Neural crest cell (in vitro differentiated cells): ENCODE measurements at regions not wholly inside any gene's neighbourhood (a gene's known extent, or its start where the extent isn't known, plus 50 kb on each side); places are given as distances from the start of the nearest gene placed in this dataset.
A peak's percentile ranks its signal among the peaks of the same experiment; 100 is the strongest.

Experiments
- DNase-seq: peaks from one replicate; pipeline ENCODE4 v3.0.0; 2021; ENCODE audit warnings: low read depth, mixed read lengths, low spot score
- H3K27ac Mint-ChIP-seq: one replicate; pipeline ENCODE4 v1.8.0; 2021; ENCODE audit warnings: mild to moderate bottlenecking, mixed read lengths; ENCODE audit not compliant: unreplicated experiment
- H3K27me3 Mint-ChIP-seq: 2 replicates; pipeline ENCODE4 v1.8.0; 2021; ENCODE audit warnings: low read depth, mild to moderate bottlenecking, mixed read lengths
- H3K36me3 Mint-ChIP-seq: 2 replicates; pipeline ENCODE4 v1.8.0; 2021; ENCODE audit warnings: low read depth, mild to moderate bottlenecking, mixed read lengths
- H3K4me1 Mint-ChIP-seq: 2 replicates; pipeline ENCODE4 v1.8.0; 2021; ENCODE audit warnings: mixed read lengths
- H3K4me3 Mint-ChIP-seq: one replicate; pipeline ENCODE4 v1.8.0; 2021; ENCODE audit warnings: mild to moderate bottlenecking, mixed read lengths
- H3K9me3 Mint-ChIP-seq: 2 replicates; pipeline ENCODE4 v1.8.0; 2021; ENCODE audit warnings: mixed read lengths
- TF ChIP-seq, protein P1 (sequence below): fragments of 200-600 bp; sonication (generic); conservative IDR thresholded peaks from 2 replicates; pipeline ENCODE4 v1.5.0; 2021; ENCODE audit warnings: antibody characterized with exemption, mild to moderate bottlenecking

DNA sequence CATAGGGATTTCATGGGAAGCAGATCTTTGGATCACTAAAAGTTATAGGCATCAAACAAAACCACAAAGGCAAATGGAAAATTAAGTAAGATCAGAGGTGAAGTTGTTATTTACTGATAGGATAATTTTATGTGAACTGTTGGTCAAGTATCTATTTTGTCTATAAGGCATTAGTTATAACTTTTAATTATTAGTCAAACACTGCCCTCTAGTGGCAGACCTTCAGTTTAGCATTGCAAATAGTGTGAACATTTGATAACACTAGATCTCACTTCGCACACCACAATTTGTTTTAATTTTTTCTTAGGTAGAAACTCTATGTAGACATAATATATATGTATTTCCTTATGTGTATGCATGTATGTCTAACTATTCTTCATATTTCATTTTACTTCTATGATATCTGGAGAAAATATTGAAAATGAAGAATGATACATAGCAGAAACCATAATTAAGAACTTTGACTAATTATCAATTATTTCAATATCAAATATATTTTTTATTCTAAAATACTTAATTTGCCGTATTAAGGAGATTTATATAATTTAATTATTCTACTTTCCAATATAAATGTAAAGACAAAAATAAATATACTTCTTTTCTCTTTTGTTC is 214.5 kb upstream of the TACR3 start:
- Mint-ChIP-seq H3K4me1 (peaks cover 8% of the 10 kb centered on the region), H3K27me3 (no peaks in the 10 kb centered on the region), H3K9me3 (peaks cover 8% of the 10 kb centered on the region), H3K36me3 (no peaks in the 10 kb centered on the region), H3K27ac (no peak overlapping the region), H3K4me3 (no peak overlapping the region)
- DNase-seq, result peak; percentile 45
- TF ChIP-seq, protein P1, sequence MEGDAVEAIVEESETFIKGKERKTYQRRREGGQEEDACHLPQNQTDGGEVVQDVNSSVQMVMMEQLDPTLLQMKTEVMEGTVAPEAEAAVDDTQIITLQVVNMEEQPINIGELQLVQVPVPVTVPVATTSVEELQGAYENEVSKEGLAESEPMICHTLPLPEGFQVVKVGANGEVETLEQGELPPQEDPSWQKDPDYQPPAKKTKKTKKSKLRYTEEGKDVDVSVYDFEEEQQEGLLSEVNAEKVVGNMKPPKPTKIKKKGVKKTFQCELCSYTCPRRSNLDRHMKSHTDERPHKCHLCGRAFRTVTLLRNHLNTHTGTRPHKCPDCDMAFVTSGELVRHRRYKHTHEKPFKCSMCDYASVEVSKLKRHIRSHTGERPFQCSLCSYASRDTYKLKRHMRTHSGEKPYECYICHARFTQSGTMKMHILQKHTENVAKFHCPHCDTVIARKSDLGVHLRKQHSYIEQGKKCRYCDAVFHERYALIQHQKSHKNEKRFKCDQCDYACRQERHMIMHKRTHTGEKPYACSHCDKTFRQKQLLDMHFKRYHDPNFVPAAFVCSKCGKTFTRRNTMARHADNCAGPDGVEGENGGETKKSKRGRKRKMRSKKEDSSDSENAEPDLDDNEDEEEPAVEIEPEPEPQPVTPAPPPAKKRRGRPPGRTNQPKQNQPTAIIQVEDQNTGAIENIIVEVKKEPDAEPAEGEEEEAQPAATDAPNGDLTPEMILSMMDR, result peak; percentile 91

DNA sequence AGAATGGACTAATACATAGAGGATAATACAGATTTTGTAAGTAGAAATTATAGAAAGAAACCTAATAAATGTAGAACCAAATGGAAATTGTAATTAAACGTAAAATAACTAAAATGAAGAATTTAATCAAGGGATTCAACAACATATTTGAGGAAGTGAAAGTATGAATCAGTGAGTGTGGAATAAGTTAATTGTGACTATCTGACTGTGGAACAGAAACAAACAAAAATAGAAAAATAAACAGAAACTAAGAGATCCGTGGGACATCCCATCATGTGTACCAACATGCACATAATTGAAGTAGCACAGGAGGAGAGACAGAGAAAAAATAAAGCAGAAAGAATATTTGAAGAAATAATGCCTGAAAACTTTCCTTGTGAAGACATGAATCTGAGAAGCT is 208.6 kb upstream of the TACR3 start:
- Mint-ChIP-seq H3K36me3 (no peaks in the 10 kb centered on the region), H3K4me3 (no peak overlapping the region), H3K9me3 (no peaks in the 10 kb centered on the region), H3K4me1 (no peaks in the 10 kb centered on the region), H3K27ac (no peak overlapping the region), H3K27me3 (no peaks in the 10 kb centered on the region)
- TF ChIP-seq, protein P1, result no peak
- DNase-seq, result no peak

- Mint-ChIP-seq H3K9me3 (no peaks in the 10 kb centered on the region), H3K27ac (no peak overlapping the region), H3K4me3 (no peak overlapping the region), H3K36me3 (no peaks in the 10 kb centered on the region), H3K4me1 (peaks cover 9% of the 10 kb centered on the region), H3K27me3 (no peaks in the 10 kb centered on the region)
- TF ChIP-seq, protein P1, result no peak
- no peak for DNase-seq
These were observed 203.8 kb upstream of the TACR3 start for GRCh38 chr4:103923551-103923950.

- no peak for DNase-seq
- TF ChIP-seq, protein P1, result no peak
- no peak overlapping the region for H3K27ac Mint-ChIP-seq
- H3K9me3 Mint-ChIP-seq, result no peaks in the 10 kb centered on the region
- no peaks in the 10 kb centered on the region for H3K36me3 Mint-ChIP-seq
- peaks cover 9% of the 10 kb centered on the region for H3K4me1 Mint-ChIP-seq
- H3K4me3 Mint-ChIP-seq, result no peak overlapping the region
- no peaks in the 10 kb centered on the region for H3K27me3 Mint-ChIP-seq
These were observed 198.4 kb upstream of the TACR3 start for GRCh38 chr4:103918214-103918613.

GRCh38 chr4:103915224-103915869 is 195.6 kb upstream of the TACR3 start:
- Mint-ChIP-seq H3K4me3 (no peak overlapping the region), H3K36me3 (no peaks in the 10 kb centered on the region), H3K4me1 (peaks cover 9% of the 10 kb centered on the region), H3K27ac (no peak overlapping the region), H3K9me3 (no peaks in the 10 kb centered on the region), H3K27me3 (no peaks in the 10 kb centered on the region)
- DNase-seq, result no peak
- TF ChIP-seq, protein P1, result peak; percentile 86
